Retina (tissue), 1 donor: ENCODE measurements at regions not wholly inside any gene's neighbourhood (a gene's known extent, or its start where the extent isn't known, plus 50 kb on each side); places are given as distances from the start of the nearest gene placed in this dataset.
A peak's percentile ranks its signal among the peaks of the same experiment; 100 is the strongest.

Source experiments
- DNase-seq: peaks from one replicate; pipeline ENCODE4 v3.0.0-alpha.2; 2016

DNA sequence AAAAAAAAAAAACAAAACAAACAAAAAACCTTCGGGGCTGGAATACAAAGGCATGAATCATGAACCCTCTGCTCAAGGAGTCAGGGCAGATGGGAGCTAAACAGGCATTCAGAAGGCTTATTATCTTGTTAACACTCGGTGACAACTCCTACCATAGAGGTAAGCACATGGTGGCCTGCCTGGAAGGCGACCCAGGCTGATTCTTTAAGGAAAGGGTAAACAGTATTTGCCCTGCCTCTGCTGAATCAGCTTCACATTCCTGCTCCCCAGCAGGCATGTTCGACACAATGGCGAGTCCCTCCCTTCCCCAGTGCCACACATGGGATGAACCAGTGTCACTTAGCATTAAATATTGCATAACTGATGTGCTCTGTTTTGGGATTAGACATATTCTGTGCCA is 191.9 kb downstream of the ARL4C start:
- peak; percentile 44 for DNase-seq

DNA sequence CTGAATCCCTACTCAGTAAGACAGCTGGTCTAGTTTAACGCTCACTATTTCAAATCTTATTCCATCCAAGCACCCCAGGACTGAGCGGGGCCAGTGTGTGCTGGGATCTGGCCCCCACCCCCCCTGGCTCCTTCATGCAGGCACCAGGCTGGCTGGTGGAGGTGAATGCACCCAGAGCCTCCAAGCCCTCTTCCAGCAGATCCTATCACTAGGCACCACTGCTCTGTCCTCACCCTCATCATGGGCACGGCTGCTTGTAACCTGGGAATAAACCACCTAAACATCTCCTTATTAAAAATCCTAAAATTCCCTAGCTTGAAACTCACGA is 194.3 kb downstream of the ARL4C start:
- DNase-seq: no peak

DNA sequence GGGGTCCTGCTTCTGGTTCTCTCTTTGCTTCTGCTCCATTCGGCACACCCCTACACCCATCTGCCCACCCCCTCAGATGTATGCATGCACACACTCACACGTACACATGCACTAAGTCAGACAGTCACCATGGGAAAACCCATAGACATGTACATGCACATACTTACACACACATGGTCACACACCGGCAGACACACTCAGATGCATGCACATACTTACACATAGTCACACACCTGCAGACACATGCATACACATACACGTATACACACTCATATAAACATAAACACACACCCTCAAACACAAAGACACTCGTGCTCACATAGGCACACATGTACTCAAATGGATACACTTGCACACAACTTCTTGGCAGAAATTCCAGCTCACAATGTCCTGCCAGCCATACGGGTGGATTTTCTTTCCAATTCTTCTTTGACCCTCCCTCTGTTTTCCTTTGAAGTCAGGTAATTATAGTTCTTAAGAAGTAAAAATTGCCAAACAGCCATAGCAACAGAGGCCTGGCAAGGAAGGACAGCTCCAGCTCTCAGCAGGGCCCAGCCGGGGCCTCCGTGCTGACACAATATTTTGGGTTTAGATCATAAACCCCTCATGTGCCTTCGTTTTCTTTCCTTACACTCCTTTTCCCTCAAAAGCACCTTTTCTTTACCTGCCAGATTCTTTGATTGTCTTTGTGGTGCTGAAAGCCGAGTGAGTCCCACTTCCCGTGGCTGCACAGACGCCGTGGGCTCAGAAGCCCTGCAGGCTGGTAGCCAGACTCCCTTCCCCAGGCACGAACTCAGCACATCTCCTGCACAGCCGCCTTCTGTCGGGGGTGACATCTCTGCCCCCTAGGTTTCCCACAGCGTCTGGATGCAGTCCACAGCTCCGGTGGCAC is 195.7 kb downstream of the ARL4C start:
- no peak for DNase-seq

DNA sequence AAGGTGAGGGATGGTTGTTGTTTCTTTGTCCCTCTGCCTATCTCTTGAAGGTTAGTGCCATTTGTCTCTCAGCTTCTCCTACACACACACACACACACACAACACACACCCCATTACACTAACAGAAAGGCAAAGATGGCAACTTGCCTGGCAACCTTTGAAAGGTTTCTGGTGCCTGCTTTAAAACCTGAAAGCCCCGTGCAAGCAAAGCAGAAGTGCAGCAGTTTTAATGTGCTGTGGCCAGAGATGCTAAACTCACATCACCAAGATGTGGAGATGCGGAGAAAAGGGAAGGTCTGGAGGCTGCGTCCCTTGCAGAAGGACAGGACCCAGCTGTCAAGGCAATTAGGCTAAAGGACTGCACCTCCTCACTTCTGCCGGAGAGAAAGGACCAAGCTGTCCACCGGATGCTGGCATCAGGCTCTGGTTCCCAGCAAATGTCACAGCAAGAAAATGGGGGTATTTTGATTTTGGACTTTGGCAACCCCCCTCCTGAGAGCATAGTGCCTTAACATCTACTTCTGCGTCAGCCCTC is 196.4 kb downstream of the ARL4C start:
- peak; percentile 40 for DNase-seq

DNA sequence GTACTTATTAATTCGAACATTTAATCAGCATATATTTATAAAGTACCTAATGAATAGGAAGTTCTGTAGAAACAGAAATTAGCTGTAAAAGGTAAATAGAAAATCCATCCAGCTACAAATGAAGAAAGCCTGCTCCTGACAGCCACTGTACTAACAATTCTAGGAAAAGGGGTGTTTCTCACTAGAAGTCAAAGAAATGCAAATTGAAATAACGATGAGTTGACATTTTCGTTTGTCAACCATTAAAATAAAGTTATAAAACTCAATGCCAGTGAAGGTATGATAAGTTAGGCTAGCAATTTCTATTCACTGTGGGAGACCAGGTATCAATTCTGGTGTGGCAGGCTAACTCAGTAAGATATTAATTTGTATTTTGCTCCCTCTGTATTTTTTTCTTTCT is 198.0 kb downstream of the ARL4C start:
- DNase-seq: no peak

DNA sequence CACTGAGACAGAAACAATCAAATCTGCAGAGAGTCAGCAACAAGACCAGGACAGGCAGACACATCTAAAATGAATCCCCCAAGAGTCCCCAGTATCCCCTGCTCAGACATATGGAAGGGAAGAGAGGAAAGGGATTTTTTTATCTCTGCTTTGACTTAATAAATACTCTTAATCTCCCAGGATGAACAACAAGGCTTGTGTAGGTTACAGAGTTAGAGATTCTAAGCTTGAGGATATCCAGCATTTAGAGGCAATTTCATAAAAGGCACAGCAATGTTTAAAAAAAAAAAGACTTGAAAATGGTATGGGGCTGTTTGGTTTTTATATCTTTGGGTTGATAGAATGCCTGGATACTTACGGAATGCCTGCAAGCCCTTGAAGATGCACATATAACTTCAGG is 199.9 kb downstream of the ARL4C start:
- DNase-seq: no peak

DNA sequence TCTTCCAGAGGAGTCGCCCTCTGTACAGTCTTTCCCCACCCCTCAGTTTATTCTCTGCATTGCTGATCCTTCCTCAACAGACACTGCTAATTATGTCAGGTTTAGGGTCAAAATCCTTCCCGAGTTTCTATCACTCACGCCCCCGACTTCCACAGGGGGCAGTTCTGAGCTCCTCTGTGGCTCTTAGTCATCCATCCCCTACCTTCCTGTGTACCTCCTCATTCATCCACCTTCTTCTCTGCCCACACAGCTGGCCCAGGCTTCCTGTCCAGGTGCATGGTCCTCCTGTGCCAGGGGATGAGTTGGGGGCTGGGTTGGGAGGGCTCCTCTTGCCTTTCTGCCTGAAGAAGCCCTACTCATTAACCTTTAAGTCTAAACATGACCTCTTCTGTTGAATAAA is 202.9 kb downstream of the ARL4C start:
- no peak for DNase-seq

DNA sequence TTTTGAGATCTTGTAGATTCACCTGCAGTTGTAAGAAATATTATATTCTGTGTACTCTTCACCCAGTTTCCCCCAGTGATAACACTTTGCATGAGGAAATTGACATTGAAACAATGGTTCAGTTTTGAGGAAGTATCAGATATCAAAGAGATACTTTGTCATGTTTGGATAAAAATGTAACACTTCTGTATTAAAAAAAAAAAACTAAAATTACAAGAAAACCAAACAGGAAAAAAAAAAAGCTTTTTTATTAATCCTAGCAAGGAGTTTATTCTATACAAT is 204.0 kb downstream of the ARL4C start:
- no peak for DNase-seq

DNA sequence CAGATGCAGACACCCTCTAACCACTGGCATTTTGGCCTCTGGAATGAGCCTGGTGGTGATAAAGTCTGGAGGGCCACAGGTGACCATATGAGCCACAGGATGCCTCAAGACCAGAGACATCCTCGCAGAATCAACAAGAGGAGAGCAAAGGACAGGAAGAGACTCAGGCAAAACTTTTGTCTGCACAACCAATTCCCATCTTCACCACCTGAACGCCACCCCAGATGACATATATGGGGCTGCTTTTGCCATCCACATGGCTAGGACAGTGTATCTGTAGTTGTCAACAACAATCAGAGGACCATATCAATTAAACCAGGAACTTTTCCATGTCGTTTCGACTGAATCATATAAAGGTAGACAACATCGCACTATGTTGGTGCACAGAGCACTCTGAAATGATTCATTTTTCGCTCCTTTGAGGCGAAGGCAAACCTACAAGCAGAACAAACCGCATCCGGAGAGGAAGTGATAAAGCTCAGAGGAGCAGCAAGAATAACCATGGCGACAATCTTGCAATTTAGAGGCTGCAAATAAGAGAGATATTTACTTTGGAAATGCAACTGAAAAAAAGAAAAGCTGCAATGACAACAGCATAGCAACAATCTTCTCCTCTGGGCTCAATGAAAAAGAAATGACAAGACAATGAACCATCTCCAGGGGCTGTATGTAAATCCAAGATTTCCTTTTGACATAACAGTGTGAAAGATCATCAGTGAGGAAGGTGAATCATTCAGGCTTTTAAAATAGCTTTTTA is 204.5 kb downstream of the ARL4C start:
- no peak for DNase-seq

DNA sequence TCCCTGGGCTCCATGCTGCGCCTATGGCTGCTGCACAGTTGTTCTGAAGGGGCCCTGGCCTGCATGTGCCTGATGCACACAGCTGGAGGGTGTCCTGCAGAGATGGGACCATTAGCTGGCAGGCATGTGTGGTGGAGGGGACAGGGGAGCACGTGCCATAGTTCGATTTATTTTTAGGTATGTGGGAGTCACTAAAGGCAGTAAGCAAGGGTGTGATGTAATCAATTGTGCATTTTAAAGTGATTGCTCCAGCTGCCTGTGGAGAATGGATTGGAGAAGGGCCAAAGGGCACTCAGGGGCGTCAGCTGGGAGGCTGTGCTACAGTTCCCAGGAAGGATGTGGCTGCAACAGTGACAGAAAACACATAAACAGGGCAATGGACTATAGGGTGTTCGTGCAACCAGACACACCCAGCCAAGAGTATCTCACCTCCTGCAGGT is 205.1 kb downstream of the ARL4C start:
- DNase-seq: peak; percentile 43

DNA sequence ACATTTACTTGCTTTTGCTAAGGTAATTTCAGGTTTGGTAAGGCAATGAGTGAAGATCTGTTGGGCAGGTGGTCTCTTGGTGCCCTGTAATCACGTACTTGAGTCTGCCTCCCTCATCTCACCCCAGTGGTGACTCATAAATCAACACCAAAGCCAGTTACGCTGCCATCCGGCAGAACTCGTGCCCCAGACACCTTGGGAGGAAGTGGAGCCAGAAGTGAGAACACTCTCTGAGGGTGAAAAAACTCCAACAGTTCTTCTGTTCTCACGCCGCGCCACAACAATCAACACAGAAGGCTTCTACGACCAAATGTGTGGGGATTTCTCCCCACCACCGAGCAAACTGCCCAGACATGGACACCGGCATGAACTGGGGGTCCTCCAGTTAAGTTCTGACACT is 206.2 kb downstream of the ARL4C start:
- DNase-seq: no peak

DNA sequence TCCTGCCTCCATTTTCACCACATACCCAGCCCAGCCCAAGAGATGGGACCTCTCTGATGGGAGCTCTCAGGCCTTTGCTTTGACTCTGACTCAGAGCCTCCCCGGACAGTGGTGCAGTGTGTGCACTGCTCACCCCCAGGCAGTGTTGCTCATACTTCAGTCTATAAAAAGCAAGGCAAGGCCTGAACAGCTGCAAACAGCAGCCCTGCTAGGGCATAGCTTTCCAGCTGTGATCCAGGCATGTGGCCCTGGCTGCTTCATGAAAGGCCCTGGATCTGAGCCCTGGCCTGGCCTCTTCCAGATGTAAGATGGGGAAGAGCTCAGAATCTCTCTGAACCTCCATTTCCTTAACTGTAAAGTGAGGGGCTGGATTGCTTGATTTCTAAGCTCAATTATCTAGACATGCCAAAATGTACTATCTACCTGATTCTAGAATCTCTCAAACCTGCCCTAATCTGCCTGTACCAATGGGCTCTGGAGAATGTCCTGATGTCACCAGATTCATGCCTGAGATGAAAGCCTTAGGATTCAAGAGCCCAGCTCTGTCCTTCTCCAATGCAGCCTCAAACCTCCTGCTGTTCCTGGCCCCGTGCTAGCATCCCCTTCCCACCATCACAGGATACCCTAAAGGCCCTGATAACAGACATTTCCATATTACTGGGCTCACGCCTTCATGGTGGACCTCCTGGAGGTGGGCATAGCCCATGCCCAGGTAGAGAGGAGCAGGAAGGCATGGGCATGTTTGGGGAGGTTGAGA is 206.9 kb downstream of the ARL4C start:
- DNase-seq: no peak

DNA sequence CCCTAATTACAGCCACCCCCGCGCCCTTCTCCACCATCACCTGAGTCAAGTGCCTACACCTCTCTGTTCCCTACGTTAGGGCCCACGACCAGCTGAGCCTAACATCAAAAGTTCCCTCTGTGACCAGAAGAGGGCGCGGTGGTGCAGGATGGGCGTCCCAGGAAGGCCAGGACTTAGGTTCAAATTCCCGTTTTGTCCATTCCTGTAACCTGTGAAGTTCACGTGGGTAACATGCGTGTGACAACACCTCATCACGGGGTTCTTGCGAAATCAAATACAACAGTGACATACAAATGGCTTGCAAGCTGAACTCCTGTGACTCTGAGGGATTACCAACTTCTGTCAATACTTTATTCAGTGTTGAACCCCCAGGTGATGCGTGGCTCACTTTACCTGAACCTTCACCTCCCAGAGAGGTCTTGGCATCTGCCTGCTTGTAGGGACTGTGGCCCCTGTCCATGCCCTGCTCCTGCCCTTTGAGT is 207.9 kb downstream of the ARL4C start:
- DNase-seq: peak; percentile 67

DNA sequence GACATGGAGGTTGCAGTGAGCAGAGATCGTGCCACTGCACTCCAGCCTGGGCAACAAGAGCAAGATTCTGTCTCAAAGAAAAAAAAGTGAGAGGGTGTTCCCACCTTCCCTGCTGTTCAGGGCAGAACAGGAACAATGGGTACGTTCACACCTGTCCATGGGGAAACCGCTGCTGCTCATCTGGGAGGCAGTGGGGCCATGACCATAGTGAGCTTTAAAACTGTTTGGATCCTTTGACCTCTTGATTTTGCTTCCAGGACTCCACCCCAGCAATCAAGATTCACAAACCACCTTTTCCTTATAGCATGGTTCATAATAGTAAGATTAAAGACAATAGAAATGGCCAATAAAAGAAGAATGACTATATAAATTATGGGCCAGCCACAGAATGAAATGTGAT is 209.2 kb downstream of the ARL4C start:
- DNase-seq: no peak

DNA sequence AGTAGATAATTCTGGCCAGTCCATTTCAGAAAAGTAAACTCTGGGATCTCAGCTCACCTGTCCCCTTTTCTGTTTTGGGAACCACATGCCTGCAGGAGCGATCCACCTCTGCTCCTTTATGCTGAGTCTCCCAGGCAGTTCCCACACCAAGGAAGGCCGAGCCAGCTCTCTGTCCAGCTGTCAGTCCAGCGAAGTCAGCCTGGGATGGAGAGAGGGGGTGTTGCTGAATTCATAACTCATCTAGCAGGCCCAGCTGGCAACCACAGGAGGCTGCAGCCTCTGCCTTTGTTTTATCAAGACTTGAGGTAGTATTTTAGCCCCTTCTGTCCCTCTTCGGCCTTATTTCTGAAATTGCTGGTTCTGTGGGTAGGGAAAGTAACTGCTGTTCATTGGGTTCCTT is 209.9 kb downstream of the ARL4C start:
- no peak for DNase-seq

DNA sequence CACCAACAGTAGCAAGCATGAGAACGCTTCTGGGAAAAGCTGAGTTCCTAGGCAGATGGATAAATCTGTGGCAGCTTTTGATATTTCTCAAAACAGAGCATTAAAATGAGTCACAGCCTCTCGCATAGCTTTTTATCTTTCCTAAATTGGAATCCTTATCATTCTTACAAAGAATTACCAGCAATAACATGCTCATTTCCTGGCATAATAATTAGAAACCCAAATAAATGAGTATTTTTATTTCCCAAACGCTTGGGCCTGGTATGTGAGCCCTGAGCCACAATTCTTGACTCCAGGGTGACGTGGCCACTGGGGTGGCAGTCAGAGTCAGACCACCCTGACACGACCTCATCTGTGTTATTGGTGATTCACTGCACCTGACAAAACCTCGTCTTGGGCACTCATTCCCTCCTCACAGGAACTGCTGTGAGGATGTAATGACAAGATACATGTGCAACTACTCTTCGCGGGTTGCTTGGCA is 210.7 kb downstream of the ARL4C start:
- DNase-seq: no peak

DNA sequence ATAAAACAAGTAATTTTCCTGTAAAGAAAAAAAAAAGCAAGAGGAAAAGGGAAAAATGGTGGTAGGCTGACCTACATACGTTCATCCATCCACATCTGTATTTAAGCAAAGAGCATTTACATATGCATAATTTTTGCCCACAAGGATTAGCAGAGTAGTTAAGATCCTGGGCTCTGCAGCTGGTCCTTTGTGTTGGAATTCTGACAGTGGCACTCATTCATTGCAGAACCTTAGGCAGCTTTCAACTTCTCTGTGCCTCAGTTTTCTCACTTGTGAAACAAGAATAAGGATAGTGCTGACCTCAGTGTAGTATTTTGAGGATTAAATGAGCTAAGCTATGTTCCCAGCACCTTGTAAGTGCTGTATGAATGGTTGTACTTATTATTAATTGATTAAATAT is 211.3 kb downstream of the ARL4C start:
- no peak for DNase-seq

DNA sequence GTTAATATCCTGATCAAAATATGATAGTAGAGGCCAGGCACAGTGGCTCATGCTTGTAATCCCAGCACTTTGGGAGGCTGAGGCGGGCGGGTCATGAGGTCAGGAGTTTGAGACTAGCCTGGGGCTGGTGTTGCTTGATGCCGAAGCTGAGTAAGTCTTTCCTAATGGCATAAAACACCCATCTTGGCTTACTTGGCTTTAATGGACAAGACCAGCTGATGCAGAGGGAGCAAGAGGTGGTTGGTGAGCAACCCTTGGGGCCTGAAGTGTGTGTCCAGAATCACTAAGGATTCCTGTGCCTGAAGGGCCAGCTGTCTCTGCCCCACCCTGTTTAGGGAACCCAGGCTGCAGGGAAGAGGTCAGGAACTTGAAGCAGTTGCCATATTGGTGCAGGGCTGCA is 217.2 kb downstream of the ARL4C start:
- no peak for DNase-seq

DNA sequence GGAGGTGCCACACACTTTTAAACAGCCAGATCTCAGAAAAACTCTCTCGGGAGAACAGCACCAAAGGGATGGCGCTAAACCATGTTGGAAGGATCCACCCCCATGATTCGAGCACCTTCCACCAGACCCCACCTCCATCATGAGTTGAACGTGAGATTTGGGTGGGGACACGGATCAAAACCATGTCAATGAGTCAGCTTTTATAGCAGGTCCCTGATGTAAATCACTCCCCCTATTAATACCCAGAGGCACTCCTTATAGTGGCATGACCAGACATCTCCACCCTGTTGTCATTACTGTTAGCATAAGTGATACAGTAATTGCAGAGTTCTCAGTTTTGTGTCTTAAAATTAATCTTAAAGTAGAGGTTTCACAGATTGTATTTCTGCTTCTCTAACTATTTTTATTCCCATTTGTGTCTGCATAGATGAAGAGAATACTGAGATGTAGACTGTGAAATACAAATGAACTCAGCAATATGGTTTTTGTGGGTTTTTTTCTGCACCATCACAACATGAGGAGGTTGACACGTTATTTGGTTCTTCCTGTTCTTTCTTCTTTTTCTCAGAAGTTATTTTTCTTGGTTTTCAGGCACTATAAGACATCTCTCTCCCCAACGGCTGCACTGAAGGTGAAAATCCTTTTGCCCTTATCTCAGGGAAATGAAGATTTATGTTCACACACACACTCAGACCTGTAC is 218.2 kb downstream of the ARL4C start:
- DNase-seq: no peak

DNA sequence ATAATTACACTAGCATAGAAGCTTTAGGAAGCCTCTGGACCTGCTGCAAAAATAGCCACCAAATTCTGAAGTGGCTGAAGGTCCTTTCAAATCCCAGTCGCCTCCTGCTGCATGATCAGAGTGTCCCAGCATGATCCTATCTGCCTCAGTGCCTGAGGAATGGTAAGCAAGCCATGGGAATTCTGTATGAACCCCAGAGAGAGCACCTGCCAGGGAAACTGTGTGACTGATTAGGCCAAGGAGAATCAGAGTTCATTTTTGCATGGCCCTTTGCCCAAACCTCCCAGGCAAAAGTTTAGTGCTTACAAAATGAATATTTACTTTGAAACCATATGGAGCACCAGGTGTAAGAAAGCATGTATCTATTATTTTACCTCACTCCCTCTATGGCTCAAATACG is 221.4 kb downstream of the ARL4C start:
- DNase-seq: no peak

DNA sequence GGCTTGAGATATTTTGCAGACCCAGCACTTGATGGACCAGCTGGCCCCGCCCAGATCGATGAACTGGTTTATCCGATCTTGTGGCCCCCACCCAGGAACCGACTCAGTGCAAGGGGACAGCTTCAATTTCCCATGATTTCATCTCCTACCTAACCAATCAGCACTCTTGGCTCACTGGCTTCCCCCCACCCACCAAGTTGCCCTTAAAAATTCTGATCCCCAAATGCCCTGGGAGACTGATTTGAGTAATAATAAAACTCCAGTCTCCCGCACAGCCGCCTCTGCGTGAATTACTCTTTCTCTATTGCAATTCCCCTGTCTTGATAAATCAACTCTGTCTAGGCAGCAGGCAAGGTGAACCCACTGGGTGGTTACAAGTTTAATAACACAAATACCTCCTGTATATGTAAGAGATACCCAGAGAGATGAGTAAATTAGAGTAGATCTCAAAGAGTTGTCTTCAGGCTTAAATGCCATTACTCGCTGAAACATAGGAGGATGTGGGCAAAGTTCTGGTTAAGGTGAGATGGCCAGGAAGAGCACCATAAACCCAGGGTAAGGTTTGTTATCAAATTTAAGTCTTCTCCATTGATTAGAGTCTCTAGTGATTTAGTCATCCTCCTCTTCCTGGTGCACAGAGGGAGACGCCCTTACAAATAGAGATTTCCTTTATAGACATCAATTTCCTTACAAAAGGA is 222.8 kb downstream of the ARL4C start:
- no peak for DNase-seq
